Panc1 (cell line): ENCODE measurements at regions not wholly inside any gene's neighbourhood (a gene's known extent, or its start where the extent isn't known, plus 50 kb on each side); places are given as distances from the start of the nearest gene placed in this dataset.

Source experiments
- ATAC-seq: fragments of 200-7000 bp; cut with Tn5 transposase; 2 replicates; pipeline ENCODE4 v1.9.1; 2020; ENCODE audit warnings: mild to moderate bottlenecking, moderate library complexity
- BruUV-seq: library from RNA; stranded (reverse); fragments of 400-500 nt; replicated peaks from 2 replicates; lab custom pipeline; 2021; lab: Mats Ljungman, UMichigan
- CTCF ChIA-PET: fragments of 300-600 bp; sonication (Branson Sonifier 250); formaldehyde crosslinking; loops from one replicate; lab custom pipeline; 2022; ENCODE audit warnings: antibody characterized with exemption; lab: Charles Lee
- POLR2A ChIA-PET: fragments of 300-600 bp; sonication (Branson Sonifier 250); formaldehyde crosslinking; loops from one replicate; lab custom pipeline; 2022; ENCODE audit warnings: antibody characterized with exemption; lab: Charles Lee
- DNase-seq: peaks from one replicate; pipeline ENCODE4 v3.0.0-alpha.2; 2010; ENCODE audit warnings: low read depth, low spot score
- H3K27ac ChIP-seq: 2 replicates; pipeline ENCODE4 v1.5.1; 2011; ENCODE audit warnings: mild to moderate bottlenecking, low read length, inconsistent platforms
- H3K27me3 ChIP-seq: fragments of 200-500 bp; sonication (Bioruptor generic); 2 replicates; pipeline ENCODE4 v1.6.0; 2014; ENCODE audit warnings: low read length, inconsistent platforms; ENCODE audit not compliant: control insufficient read depth, insufficient read depth
- H3K36me3 ChIP-seq: fragments of 200-500 bp; sonication (Bioruptor generic); 2 replicates; pipeline ENCODE4 v1.5.1; 2014; ENCODE audit warnings: inconsistent platforms, mild to moderate bottlenecking, low read length, moderate library complexity; ENCODE audit not compliant: control insufficient read depth, insufficient read depth
- H3K4me1 ChIP-seq: 2 replicates; pipeline ENCODE4 v1.5.1; 2011; ENCODE audit warnings: inconsistent platforms, mild to moderate bottlenecking, low read length, moderate library complexity; ENCODE audit not compliant: control insufficient read depth, insufficient read depth
- H3K4me3 ChIP-seq, 2 experiments: 2 replicates each; pipeline ENCODE4 v1.5.1; 2011 to 2012; ENCODE audit warnings: low read depth in 2 of 2, low read length in 2 of 2, mild to moderate bottlenecking in 2 of 2, inconsistent platforms in 1 of 2, moderate library complexity in 1 of 2
- H3K9me3 ChIP-seq: fragments of 200-500 bp; sonication (Bioruptor generic); 2 replicates; pipeline ENCODE4 v1.5.1; 2014; ENCODE audit warnings: low read depth, mild to moderate bottlenecking, inconsistent platforms, low read length, moderate library complexity; ENCODE audit not compliant: control insufficient read depth, insufficient read depth
- POLR2AphosphoS5 ChIP-seq: IDR thresholded peaks from 2 replicates; pipeline ENCODE4 v1.6.1; 2012; ENCODE audit warnings: mild to moderate bottlenecking, low read depth, low read length, moderate library complexity
- SIN3A ChIP-seq: IDR thresholded peaks from 2 replicates; pipeline ENCODE4 v1.6.1; 2012; ENCODE audit warnings: low read depth, mild to moderate bottlenecking, low read length, moderate library complexity, borderline replicate concordance; ENCODE audit not compliant: insufficient read depth
- TCF7L2 ChIP-seq: IDR thresholded peaks from 2 replicates; pipeline ENCODE4 v1.6.1; 2011; ENCODE audit warnings: mild to moderate bottlenecking, low read depth, low read length, inconsistent platforms
- in situ Hi-C: cut with HindIII; loops from 2 replicates; pipeline ENCODE4 v1.10.0; 2016; ENCODE audit warnings: low sequenced_read_pairs, low pct_unique_long_range_greater_than_20kb
- intact Hi-C: fragments of 100-400 bp; cut with micrococcal nuclease; formaldehyde crosslinking; loops from one replicate; pipeline ENCODE4 v1.10.0; 2022; ENCODE audit not compliant: unreplicated experiment
- TF ChIP-seq, protein P1 (sequence below), 2 experiments: IDR thresholded peaks; 2 replicates each; pipeline ENCODE4 v1.6.1; 2011 to 2012; ENCODE audit warnings: low read depth in 2 of 2, control low read depth in 1 of 2, low read length in 1 of 2, mild to moderate bottlenecking in 1 of 2, moderate library complexity in 1 of 2; ENCODE audit not compliant: insufficient read depth in 1 of 2
- TF ChIP-seq, protein P2 (sequence below): fragments of 450-650 bp; IDR thresholded peaks from 2 replicates; pipeline ENCODE4 v1.5.1; 2017; ENCODE audit warnings: mild to moderate bottlenecking

GRCh38 chr9:87226896-87227295 lies 270.8 kb upstream of the DAPK1 start:
- no TSS peak for BruUV-seq
- H3K4me3 ChIP-seq: no peak overlapping the region
- ChIA-PET CTCF (no interaction called here), POLR2A (no interaction called here)
- H3K27ac ChIP-seq: no peak overlapping the region
- no peaks in the 10 kb centered on the region for H3K36me3 ChIP-seq
- no peaks in the 10 kb centered on the region for H3K9me3 ChIP-seq
- DNase-seq (no peak), ATAC-seq (no peak)
- H3K4me1 ChIP-seq: no peaks in the 10 kb centered on the region
- in situ Hi-C loops (no loop called here), intact Hi-C loops (no loop called here)
- no peaks in the 10 kb centered on the region for H3K27me3 ChIP-seq
- TF ChIP-seq TCF7L2: no peak
- TF ChIP-seq SIN3A: no peak
- TF ChIP-seq POLR2AphosphoS5: no peak
- TF ChIP-seq, protein P1, sequence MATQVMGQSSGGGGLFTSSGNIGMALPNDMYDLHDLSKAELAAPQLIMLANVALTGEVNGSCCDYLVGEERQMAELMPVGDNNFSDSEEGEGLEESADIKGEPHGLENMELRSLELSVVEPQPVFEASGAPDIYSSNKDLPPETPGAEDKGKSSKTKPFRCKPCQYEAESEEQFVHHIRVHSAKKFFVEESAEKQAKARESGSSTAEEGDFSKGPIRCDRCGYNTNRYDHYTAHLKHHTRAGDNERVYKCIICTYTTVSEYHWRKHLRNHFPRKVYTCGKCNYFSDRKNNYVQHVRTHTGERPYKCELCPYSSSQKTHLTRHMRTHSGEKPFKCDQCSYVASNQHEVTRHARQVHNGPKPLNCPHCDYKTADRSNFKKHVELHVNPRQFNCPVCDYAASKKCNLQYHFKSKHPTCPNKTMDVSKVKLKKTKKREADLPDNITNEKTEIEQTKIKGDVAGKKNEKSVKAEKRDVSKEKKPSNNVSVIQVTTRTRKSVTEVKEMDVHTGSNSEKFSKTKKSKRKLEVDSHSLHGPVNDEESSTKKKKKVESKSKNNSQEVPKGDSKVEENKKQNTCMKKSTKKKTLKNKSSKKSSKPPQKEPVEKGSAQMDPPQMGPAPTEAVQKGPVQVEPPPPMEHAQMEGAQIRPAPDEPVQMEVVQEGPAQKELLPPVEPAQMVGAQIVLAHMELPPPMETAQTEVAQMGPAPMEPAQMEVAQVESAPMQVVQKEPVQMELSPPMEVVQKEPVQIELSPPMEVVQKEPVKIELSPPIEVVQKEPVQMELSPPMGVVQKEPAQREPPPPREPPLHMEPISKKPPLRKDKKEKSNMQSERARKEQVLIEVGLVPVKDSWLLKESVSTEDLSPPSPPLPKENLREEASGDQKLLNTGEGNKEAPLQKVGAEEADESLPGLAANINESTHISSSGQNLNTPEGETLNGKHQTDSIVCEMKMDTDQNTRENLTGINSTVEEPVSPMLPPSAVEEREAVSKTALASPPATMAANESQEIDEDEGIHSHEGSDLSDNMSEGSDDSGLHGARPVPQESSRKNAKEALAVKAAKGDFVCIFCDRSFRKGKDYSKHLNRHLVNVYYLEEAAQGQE (IDR thresholded peaks at IDR 0.05; ENCODE audit: insufficient read depth in 1 of 2, low read depth in 2 of 2, low read length in 1 of 2): no peak
- TF ChIP-seq, protein P2, sequence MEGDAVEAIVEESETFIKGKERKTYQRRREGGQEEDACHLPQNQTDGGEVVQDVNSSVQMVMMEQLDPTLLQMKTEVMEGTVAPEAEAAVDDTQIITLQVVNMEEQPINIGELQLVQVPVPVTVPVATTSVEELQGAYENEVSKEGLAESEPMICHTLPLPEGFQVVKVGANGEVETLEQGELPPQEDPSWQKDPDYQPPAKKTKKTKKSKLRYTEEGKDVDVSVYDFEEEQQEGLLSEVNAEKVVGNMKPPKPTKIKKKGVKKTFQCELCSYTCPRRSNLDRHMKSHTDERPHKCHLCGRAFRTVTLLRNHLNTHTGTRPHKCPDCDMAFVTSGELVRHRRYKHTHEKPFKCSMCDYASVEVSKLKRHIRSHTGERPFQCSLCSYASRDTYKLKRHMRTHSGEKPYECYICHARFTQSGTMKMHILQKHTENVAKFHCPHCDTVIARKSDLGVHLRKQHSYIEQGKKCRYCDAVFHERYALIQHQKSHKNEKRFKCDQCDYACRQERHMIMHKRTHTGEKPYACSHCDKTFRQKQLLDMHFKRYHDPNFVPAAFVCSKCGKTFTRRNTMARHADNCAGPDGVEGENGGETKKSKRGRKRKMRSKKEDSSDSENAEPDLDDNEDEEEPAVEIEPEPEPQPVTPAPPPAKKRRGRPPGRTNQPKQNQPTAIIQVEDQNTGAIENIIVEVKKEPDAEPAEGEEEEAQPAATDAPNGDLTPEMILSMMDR: no peak

- intact Hi-C loops (no loop called here), in situ Hi-C loops (no loop called here)
- Histone ChIP-seq H3K4me1 (no peaks in the 10 kb centered on the region), H3K4me3 (no peak overlapping the region), H3K36me3 (no peaks in the 10 kb centered on the region), H3K27me3 (no peaks in the 10 kb centered on the region), H3K27ac (no peak overlapping the region), H3K9me3 (no peaks in the 10 kb centered on the region)
- DNase-seq (no peak), ATAC-seq (no peak)
- ChIA-PET CTCF (no interaction called here), POLR2A (no interaction called here)
- BruUV-seq: no TSS peak
- no peak for TF ChIP-seq POLR2AphosphoS5
- TF ChIP-seq, protein P2: no peak
- no peak for TF ChIP-seq TCF7L2
- TF ChIP-seq, protein P1 (IDR thresholded peaks at IDR 0.05; ENCODE audit: insufficient read depth in 1 of 2, low read depth in 2 of 2, low read length in 1 of 2): no peak
- TF ChIP-seq SIN3A: no peak
These were observed 270.2 kb upstream of the DAPK1 start for GRCh38 chr9:87227456-87227855.
